HG02623 (cell line): ENCODE measurements at regions not wholly inside any gene's neighbourhood (a gene's known extent, or its start where the extent isn't known, plus 50 kb on each side); places are given as distances from the start of the nearest gene placed in this dataset.
"Not testable (repeated sequence)": the region's sequence is repeated elsewhere in the genome, so short reads cannot be mapped to it uniquely, and the experiment has no call there.

Experiments
- ATAC-seq: cut with Tn5 transposase; IDR thresholded peaks from one replicate; pipeline ENCODE4 v1.9.1; 2021; ENCODE audit warnings: moderate library complexity; ENCODE audit not compliant: unreplicated experiment

DNA sequence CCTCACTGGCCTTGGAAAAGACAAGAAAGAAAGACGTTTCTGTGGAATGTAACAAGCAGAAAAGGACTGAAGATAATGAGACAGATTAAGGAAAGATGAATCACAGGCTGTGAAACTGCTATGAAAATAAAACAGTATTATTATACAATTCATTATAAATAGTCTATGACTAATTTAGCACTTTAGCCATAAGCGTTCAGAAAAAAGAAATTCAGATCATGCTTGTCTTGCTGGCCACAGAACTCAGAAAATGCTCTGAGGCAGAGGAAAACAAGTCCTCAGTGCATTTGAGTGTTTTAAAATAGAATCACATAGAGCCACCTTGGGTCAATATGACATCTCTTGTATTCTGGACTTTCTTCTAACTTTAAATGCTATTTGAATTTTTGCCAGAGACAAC lies 65.9 kb upstream of the NBPF26 start:
- ATAC-seq: not testable (repeated sequence)

DNA sequence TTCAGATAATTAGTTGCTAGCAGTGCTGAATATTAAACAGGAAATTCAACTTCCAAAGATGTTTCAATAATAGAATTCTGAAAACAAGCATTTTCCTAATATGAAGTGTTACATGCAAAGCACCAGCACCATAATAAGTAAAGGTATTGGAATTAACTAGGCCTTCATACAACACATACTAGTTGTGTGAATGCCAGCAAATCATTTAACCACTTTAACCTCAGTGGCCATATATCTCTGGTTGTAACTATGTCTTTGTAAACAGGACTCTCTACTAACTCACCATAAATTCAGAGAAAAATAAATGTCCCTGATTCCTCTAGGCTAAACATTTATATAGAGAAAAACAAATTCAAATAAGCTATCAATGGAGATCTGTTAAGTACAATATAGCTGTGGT lies 65.1 kb upstream of the NBPF26 start:
- ATAC-seq: not testable (repeated sequence)

DNA sequence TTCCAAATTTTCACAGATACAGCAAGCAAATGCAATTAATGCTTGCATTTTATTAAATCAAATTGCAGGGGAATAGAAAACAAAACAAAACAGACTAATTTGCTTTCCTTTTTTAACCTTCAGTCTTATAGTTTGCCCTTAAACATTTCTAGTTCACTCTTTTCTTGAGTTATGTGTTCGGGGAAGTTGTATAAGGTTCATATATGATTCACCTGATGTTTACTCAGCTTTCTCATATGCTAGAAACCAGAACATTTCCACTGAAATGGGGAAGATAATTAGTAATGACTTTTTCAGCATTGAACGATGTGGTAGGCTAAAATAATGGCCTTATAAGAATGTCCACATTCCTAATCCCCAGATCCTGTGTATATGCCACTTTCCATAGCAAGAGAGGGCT lies 64.6 kb upstream of the NBPF26 start:
- not testable (repeated sequence) for ATAC-seq

DNA sequence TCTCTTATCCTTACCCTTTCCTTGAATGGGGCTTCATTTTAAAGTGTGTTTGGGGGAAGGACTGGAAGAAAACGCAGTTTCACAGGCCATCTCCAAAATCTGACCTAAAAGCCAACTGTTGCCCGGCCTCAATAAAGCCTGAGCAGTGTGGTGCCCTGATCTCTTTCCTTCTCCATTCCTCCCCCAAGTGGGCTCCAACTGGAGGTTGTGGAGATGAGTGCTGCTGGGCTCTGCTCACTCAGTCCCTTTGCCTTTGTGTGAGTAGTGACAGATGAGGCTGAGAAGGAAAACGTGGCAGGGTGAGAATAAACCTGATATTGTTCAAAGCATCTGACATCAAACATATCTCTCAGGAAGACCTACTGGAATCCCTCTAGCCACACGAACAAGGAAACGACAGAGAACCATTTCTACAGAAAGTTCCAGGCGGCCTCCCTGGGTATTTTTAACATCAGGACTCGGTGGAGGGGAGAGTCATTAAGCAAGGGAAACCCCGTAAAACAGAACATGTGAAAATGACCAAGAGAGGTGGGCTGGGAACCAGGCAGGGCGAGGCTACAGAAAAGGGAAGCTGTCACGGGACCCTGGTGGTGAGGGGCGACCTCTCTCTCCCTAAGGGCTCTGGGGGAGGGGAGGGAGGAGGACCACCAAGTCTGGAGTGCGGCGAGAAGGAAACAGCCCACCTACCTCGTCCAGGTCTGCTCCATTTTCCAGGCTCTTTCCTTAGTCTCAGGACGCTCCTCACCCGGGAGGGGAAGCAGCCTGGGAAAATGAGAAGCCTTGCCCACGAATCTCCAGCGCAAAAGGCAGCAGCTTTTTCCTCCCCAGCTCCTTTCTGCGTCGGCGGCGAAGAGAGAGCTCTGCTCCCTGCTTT lies 59.1 kb upstream of the NBPF26 start:
- ATAC-seq: not testable (repeated sequence)

DNA sequence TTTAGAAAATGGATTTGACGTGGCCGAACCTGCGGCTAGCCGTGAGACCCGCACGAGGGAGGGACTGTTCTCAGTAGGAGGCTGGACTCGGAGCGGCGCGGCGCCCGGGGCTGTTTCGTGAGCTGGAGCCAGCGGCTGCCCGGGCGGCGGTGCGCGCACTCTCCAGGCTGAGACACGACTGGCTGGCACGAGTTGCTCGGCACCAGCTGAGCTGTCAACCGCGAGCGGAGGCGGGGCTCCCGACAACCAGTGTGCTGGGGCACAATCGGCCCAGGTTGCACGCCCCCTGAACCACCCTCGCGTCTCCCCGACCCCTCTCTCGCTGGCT lies 58.5 kb upstream of the NBPF26 start:
- peak; percentile 60 for ATAC-seq

DNA sequence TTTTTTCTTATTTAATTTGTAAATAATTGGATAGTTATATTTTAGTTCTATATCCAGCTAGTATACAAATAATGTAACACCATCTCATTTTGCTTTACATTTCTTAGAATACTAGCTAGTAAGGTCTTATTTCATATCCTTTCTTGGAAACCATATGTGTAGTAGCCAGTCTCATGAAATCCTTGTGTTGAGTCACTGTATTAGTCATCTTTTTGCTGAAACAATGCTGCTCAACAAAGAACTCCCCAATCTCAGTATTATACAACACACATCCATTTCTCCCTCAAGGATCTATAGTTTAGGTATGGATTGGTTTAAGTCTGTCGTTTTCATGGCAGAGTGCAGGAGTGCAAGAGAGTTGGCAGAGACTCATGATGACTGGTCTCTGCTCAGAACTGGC lies 55.6 kb upstream of the NBPF26 start:
- not testable (repeated sequence) for ATAC-seq
